ENCODE measurements at regions not wholly inside any gene's neighbourhood (a gene's known extent, or its start where the extent isn't known, plus 50 kb on each side); places are given as distances from the start of the nearest gene placed in this dataset.

DNA sequence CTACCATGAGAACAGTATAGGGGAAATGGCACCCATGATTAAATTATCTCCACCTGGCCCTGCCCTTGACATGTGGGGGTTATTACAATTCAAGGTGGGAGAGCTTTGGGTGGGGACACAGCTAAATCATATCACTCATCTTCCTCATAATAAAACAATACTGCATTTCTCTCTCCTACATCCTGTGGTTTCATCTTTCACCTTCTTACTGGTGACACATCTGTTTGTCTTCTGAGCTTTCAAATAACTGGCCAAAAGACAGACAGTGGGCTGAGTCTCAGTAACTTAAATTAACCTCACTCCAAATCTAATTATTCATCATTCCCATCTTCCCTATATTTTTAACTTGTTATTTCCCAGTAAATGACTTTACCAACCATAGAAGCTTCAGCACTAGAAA is 729.7 kb upstream of the USP15 start:
- Histone ChIP-seq H3K9me2 (replicated peaks; ENCODE audit: control insufficient read depth, low read length) (no peaks in the 10 kb centered on the region), H3K4me3 (ENCODE audit: low read length) (no peak overlapping the region), H3K27ac (ENCODE audit: low read depth, low read length) (no peak overlapping the region), H3K79me2 (ENCODE audit: control insufficient read depth, low read length) (no peaks in the 10 kb centered on the region), H3K36me3 (ENCODE audit: control insufficient read depth, low read length) (no peaks in the 10 kb centered on the region), H4K20me1 (ENCODE audit: control insufficient read depth, insufficient read depth, low read depth, low read length) (no peaks in the 10 kb centered on the region), H3K9me3 (ENCODE audit: control insufficient read depth, insufficient read depth, low read length) (no peaks in the 10 kb centered on the region), H3K4me1 (ENCODE audit: control insufficient read depth, low read length) (no peaks in the 10 kb centered on the region), H3K4me2 (ENCODE audit: low read length) (no peak overlapping the region), H3K27me3 (ENCODE audit: control insufficient read depth, low read length) (no peaks in the 10 kb centered on the region), H3F3A (ENCODE audit: control insufficient read depth, insufficient read depth) (no peaks in the 10 kb centered on the region)
- TF ChIP-seq, protein P1, sequence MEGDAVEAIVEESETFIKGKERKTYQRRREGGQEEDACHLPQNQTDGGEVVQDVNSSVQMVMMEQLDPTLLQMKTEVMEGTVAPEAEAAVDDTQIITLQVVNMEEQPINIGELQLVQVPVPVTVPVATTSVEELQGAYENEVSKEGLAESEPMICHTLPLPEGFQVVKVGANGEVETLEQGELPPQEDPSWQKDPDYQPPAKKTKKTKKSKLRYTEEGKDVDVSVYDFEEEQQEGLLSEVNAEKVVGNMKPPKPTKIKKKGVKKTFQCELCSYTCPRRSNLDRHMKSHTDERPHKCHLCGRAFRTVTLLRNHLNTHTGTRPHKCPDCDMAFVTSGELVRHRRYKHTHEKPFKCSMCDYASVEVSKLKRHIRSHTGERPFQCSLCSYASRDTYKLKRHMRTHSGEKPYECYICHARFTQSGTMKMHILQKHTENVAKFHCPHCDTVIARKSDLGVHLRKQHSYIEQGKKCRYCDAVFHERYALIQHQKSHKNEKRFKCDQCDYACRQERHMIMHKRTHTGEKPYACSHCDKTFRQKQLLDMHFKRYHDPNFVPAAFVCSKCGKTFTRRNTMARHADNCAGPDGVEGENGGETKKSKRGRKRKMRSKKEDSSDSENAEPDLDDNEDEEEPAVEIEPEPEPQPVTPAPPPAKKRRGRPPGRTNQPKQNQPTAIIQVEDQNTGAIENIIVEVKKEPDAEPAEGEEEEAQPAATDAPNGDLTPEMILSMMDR (IDR thresholded peaks at IDR 0.05; ENCODE audit: low read depth, low read length, poor library complexity, severe bottlenecking) = no peak
- no peak for TF ChIP-seq EZH2phosphoT487 (IDR thresholded peaks at IDR 0.05; ENCODE audit: borderline replicate concordance, low read length)

DNA sequence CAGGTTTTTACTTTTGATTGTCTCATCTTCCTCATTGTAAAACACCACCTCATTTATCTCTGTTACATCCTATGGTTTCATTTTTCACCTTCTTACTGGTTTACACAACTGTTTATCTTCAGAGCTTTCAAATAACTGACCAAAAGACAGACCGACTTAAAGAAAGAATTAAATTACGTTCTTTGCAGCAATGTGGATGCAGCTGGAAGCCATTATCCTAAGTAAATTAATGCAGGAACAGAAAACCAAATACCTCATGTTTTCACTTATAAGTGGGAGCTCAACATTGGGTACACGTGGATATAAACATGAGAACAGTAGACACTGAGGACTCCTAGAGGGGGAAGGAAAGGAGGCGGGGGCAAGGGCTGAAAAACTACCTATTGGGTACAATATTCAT is 729.0 kb upstream of the USP15 start:
- TF ChIP-seq, protein P1 (IDR thresholded peaks at IDR 0.05; ENCODE audit: low read depth, low read length, poor library complexity, severe bottlenecking) = no peak
- no peak for TF ChIP-seq EZH2phosphoT487 (IDR thresholded peaks at IDR 0.05; ENCODE audit: borderline replicate concordance, low read length)
- H3K9me2 ChIP-seq (replicated peaks; ENCODE audit: control insufficient read depth, low read length) = no peaks in the 10 kb centered on the region
- no peaks in the 10 kb centered on the region for H3K9me3 ChIP-seq (ENCODE audit: control insufficient read depth, insufficient read depth, low read length)
- no peaks in the 10 kb centered on the region for H3K4me1 ChIP-seq (ENCODE audit: control insufficient read depth, low read length)
- no peaks in the 10 kb centered on the region for H3K79me2 ChIP-seq (ENCODE audit: control insufficient read depth, low read length)
- no peak overlapping the region for H3K27ac ChIP-seq (ENCODE audit: low read depth, low read length)
- no peaks in the 10 kb centered on the region for H3F3A ChIP-seq (ENCODE audit: control insufficient read depth, insufficient read depth)
- H3K27me3 ChIP-seq (ENCODE audit: control insufficient read depth, low read length) = no peaks in the 10 kb centered on the region
- no peak overlapping the region for H3K4me2 ChIP-seq (ENCODE audit: low read length)
- H3K4me3 ChIP-seq (ENCODE audit: low read length) = no peak overlapping the region
- no peaks in the 10 kb centered on the region for H3K36me3 ChIP-seq (ENCODE audit: control insufficient read depth, low read length)
- no peaks in the 10 kb centered on the region for H4K20me1 ChIP-seq (ENCODE audit: control insufficient read depth, insufficient read depth, low read depth, low read length)

DNA sequence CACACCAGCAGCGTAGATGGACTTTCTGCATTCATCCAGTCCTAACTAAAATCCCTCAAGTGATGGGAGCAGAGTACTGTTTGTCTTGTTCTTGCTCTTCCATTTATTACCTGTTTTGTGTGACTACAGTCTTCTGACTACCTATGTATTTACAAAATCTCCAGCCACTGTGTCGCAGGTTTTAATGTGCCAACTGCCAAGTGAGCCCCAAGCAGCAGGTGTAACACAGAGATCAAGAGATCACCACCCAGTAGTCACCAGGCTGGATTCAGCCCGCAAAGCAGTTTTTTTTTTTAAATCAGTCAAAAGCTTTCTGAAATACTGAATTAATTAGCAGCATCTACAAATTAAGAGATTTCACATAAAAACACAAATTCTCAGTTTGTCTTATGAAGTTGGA is 724.1 kb upstream of the USP15 start:
- Histone ChIP-seq H4K20me1 (ENCODE audit: control insufficient read depth, insufficient read depth, low read depth, low read length) (no peaks in the 10 kb centered on the region), H3K9me3 (ENCODE audit: control insufficient read depth, insufficient read depth, low read length) (no peaks in the 10 kb centered on the region), H3K27ac (ENCODE audit: low read depth, low read length) (no peak overlapping the region), H3K9me2 (replicated peaks; ENCODE audit: control insufficient read depth, low read length) (no peaks in the 10 kb centered on the region), H3K4me2 (ENCODE audit: low read length) (no peak overlapping the region), H3K36me3 (ENCODE audit: control insufficient read depth, low read length) (no peaks in the 10 kb centered on the region), H3K27me3 (ENCODE audit: control insufficient read depth, low read length) (no peaks in the 10 kb centered on the region), H3K4me1 (ENCODE audit: control insufficient read depth, low read length) (no peaks in the 10 kb centered on the region), H3K79me2 (ENCODE audit: control insufficient read depth, low read length) (no peaks in the 10 kb centered on the region), H3K4me3 (ENCODE audit: low read length) (no peak overlapping the region), H3F3A (ENCODE audit: control insufficient read depth, insufficient read depth) (no peaks in the 10 kb centered on the region)
- TF ChIP-seq, protein P1 (IDR thresholded peaks at IDR 0.05; ENCODE audit: low read depth, low read length, poor library complexity, severe bottlenecking) = no peak
- TF ChIP-seq EZH2phosphoT487 (IDR thresholded peaks at IDR 0.05; ENCODE audit: borderline replicate concordance, low read length) = no peak

DNA sequence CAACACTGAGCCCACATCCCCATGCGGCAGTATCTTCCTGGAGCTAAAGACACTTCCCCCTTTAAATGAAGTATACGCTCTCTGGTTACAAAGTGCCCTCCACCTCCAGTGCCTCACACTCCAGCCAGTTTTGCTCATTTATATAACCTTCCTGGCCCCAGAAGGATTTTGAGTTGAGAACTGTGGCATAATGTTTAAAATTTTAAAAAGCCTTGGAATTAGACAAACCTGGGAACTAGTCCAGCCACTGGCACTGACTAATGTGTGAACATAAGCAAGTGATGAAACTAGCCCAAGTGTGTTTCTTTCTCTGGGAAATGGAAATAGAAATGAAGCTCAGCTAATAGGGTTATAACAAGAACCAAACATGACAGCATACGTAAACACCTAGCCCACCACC is 723.7 kb upstream of the USP15 start:
- TF ChIP-seq, protein P1 (IDR thresholded peaks at IDR 0.05; ENCODE audit: low read depth, low read length, poor library complexity, severe bottlenecking) = no peak
- no peak for TF ChIP-seq EZH2phosphoT487 (IDR thresholded peaks at IDR 0.05; ENCODE audit: borderline replicate concordance, low read length)
- Histone ChIP-seq H3K79me2 (ENCODE audit: control insufficient read depth, low read length) (no peaks in the 10 kb centered on the region), H3K36me3 (ENCODE audit: control insufficient read depth, low read length) (no peaks in the 10 kb centered on the region), H3K27ac (ENCODE audit: low read depth, low read length) (no peak overlapping the region), H3K9me2 (replicated peaks; ENCODE audit: control insufficient read depth, low read length) (no peaks in the 10 kb centered on the region), H3K4me1 (ENCODE audit: control insufficient read depth, low read length) (no peaks in the 10 kb centered on the region), H4K20me1 (ENCODE audit: control insufficient read depth, insufficient read depth, low read depth, low read length) (no peaks in the 10 kb centered on the region), H3F3A (ENCODE audit: control insufficient read depth, insufficient read depth) (no peaks in the 10 kb centered on the region), H3K4me2 (ENCODE audit: low read length) (no peak overlapping the region), H3K9me3 (ENCODE audit: control insufficient read depth, insufficient read depth, low read length) (no peaks in the 10 kb centered on the region), H3K27me3 (ENCODE audit: control insufficient read depth, low read length) (no peaks in the 10 kb centered on the region), H3K4me3 (ENCODE audit: low read length) (no peak overlapping the region)

Data from DOHH2 (cell line).